K562 (cell line): ENCODE measurements at regions not wholly inside any gene's neighbourhood (a gene's known extent, or its start where the extent isn't known, plus 50 kb on each side); places are given as distances from the start of the nearest gene placed in this dataset.

ENCODE experiments used
- ATAC-seq: fragments of 200-7000 bp; cut with Tn5 transposase; 3 replicates; pipeline ENCODE4 v1.9.1; 2020; ENCODE audit warnings: moderate library complexity
- BruUV-seq: library from RNA; stranded (reverse); fragments of 400-500 nt; replicated peaks from 2 replicates; lab custom pipeline; 2021; lab: Mats Ljungman, UMichigan
- CTCF ChIA-PET: fragments of 300-600 bp; formaldehyde crosslinking; extraction: SDS; loops from one replicate; lab custom pipeline; 2021; ENCODE audit warnings: low intra/inter-chr PET ratio; lab: Yijun Ruan, JAX
- POLR2A ChIA-PET: fragments of 300-600, 350-650 bp; sonication (Branson Sonifier 250); formaldehyde crosslinking; extraction: SDS; loops from one replicate; lab custom pipeline; 2021; ENCODE audit warnings: antibody characterized with exemption, inconsistent platforms; lab: Yijun Ruan, JAX
- DNase-seq, 4 experiments: peaks; one replicate each; pipeline versions ENCODE4 v3.0.0 to v3.0.0-alpha.2; 2011 to 2018; ENCODE audit warnings: low spot score in 3 of 4, mixed read lengths in 3 of 4; ENCODE audit errors: extremely low read depth in 1 of 4
- FAIRE-seq: peaks from 2 replicates; lab custom pipeline; 2011; peaks lifted over from hg19 to GRCh38; lab: Jason Lieb, UNC
- H2AFZ ChIP-seq: 2 replicates; pipeline ENCODE4 v1.6.0; 2011; ENCODE audit warnings: low read depth, low read length, control low read depth, inconsistent platforms
- H3K27ac ChIP-seq: fragments of 200-600 bp; 3 replicates; pipeline ENCODE4 v1.8.0; 2011; ENCODE audit warnings: low read depth, mild to moderate bottlenecking, control low read depth, inconsistent platforms, low read length, moderate library complexity, mixed read lengths; ENCODE audit errors: extremely low read depth
- H3K27me3 ChIP-seq, 2 experiments: fragments of 300-600 bp in 1 of 2; 2 replicates in 1 of 2; 3 replicates in 1 of 2; pipeline versions ENCODE4 v1.6.0 to v1.8.0; 2011; ENCODE audit warnings: inconsistent platforms in 2 of 2, low read length in 2 of 2, mild to moderate bottlenecking in 1 of 2, mixed read lengths in 1 of 2, moderate library complexity in 1 of 2; ENCODE audit not compliant: control insufficient read depth in 2 of 2, insufficient read depth in 2 of 2
- H3K36me3 ChIP-seq: fragments of 300-600 bp; 3 replicates; pipeline ENCODE4 v1.8.0; 2011; ENCODE audit warnings: mild to moderate bottlenecking, low read length, inconsistent platforms; ENCODE audit not compliant: control insufficient read depth, insufficient read depth
- H3K4me1 ChIP-seq, 2 experiments: fragments of 200-600 bp in 1 of 2; replicated peaks in 1 of 2; 2 replicates in 1 of 2; 3 replicates in 1 of 2; pipeline versions ENCODE4 v1.5.1 to v1.8.0; 2011; ENCODE audit warnings: inconsistent platforms in 2 of 2, low read length in 2 of 2, mild to moderate bottlenecking in 1 of 2, mixed read lengths in 1 of 2, moderate library complexity in 1 of 2; ENCODE audit not compliant: control insufficient read depth in 2 of 2, insufficient read depth in 2 of 2
- H3K4me2 ChIP-seq: 2 replicates; pipeline ENCODE4 v1.6.1; 2011; ENCODE audit warnings: low read length, control low read depth, inconsistent platforms, mixed read lengths; ENCODE audit not compliant: insufficient read depth
- H3K4me3 ChIP-seq: fragments of 200-600 bp; sonication (generic), shearing (Covaris generic); 2 replicates; pipeline ENCODE4 v1.5.1; 2016; ENCODE audit warnings: control low read depth, inconsistent platforms
- H3K79me2 ChIP-seq: fragments of 200-600 bp; 3 replicates; pipeline ENCODE4 v1.8.0; 2011; ENCODE audit warnings: low read length, inconsistent platforms; ENCODE audit not compliant: control insufficient read depth, insufficient read depth
- H3K9ac ChIP-seq, 2 experiments: 2 replicates each; pipeline versions ENCODE4 v1.6.0 to v1.6.1; 2011; ENCODE audit warnings: low read depth in 2 of 2, low read length in 2 of 2, control low read depth in 1 of 2, inconsistent platforms in 1 of 2, mild to moderate bottlenecking in 1 of 2, mixed read lengths in 1 of 2; ENCODE audit not compliant: insufficient read depth in 1 of 2
- H3K9me1 ChIP-seq: one replicate; pipeline ENCODE4 v1.6.0; 2011; ENCODE audit warnings: inconsistent platforms, mild to moderate bottlenecking, low read length, moderate library complexity; ENCODE audit not compliant: control insufficient read depth, insufficient read depth
- H3K9me3 ChIP-seq: replicated peaks from 2 replicates; pipeline ENCODE4 v1.5.1; 2011; ENCODE audit warnings: low read depth, low read length, inconsistent platforms; ENCODE audit not compliant: control insufficient read depth, insufficient read depth
- H4K20me1 ChIP-seq: replicated peaks from 2 replicates; pipeline ENCODE4 v1.6.1; 2011; ENCODE audit warnings: low read length, inconsistent platforms, mixed read lengths; ENCODE audit not compliant: control insufficient read depth, insufficient read depth
- CBX3 ChIP-seq, 2 experiments: IDR thresholded peaks; 1 replicate in 1 of 2; 2 replicates in 1 of 2; pipeline ENCODE4 v1.6.1; 2012; ENCODE audit warnings: inconsistent platforms in 2 of 2, low read length in 2 of 2, borderline replicate concordance in 1 of 2, control low read depth in 1 of 2
- CREB3L1 ChIP-seq: fragments of 450-650 bp; IDR thresholded peaks from 2 replicates; pipeline ENCODE4 v1.6.1; 2014; ENCODE audit warnings: low read depth, mild to moderate bottlenecking, moderate library complexity, borderline replicate concordance
- DNMT1 ChIP-seq: fragments of 450-650 bp; IDR thresholded peaks from 2 replicates; pipeline ENCODE4 v1.6.1; 2016; ENCODE audit warnings: antibody characterized with exemption, mild to moderate bottlenecking
- ELF2 ChIP-seq: fragments of 250-450 bp; sonication (Bioruptor Pico); IDR thresholded peaks from 2 replicates; pipeline ENCODE4 v1.5.0; 2021; ENCODE audit warnings: mild to moderate bottlenecking
- GTF2E2 ChIP-seq: fragments of 200-800 bp; sonication (Bioruptor generic); IDR thresholded peaks from 2 replicates; pipeline ENCODE4 v1.6.1; 2016; ENCODE audit warnings: missing genetic modification characterization, missing compliant biosample characterization
- MYNN ChIP-seq, 2 experiments: sonication (generic); formaldehyde crosslinking in 1 of 2; IDR thresholded peaks; 2 replicates each; pipeline versions ENCODE4 v1.5.0 to v1.6.1; 2016 to 2020; ENCODE audit warnings: antibody characterized with exemption in 1 of 2, missing genetic modification reagents in 1 of 2
- NKRF ChIP-seq: fragments of 450-650 bp; IDR thresholded peaks from 2 replicates; pipeline ENCODE4 v1.6.1; 2016; ENCODE audit warnings: borderline replicate concordance
- PHB ChIP-seq: fragments of 250-450 bp; sonication (Bioruptor Pico); IDR thresholded peaks from 2 replicates; pipeline ENCODE4 v1.5.0; 2021
- TEAD1 ChIP-seq, 2 experiments: fragments of 450-650 bp in 1 of 2; sonication (generic) in 1 of 2; formaldehyde crosslinking; IDR thresholded peaks; 2 replicates each; pipeline versions ENCODE4 v1.4.0 to v1.8.0; 2020 to 2022; ENCODE audit warnings: mild to moderate bottlenecking in 2 of 2, missing genetic modification reagents in 1 of 2
- ZNF174 ChIP-seq: fragments of 250-450 bp; sonication (Bioruptor Pico); IDR thresholded peaks from 2 replicates; pipeline ENCODE4 v1.4.0; 2020; ENCODE audit warnings: mild to moderate bottlenecking
- ZSCAN32 ChIP-seq: fragments of 450-650 bp; formaldehyde crosslinking; IDR thresholded peaks from 2 replicates; pipeline ENCODE4 v1.4.0; 2020; ENCODE audit warnings: mild to moderate bottlenecking, moderate library complexity
- WGBS: fragments of 100-300 bp; shearing (Covaris generic); methylation state at CpG from one replicate; pipeline ENCODE4 v1.1.6; 2016; ENCODE audit warnings: low coverage, mixed read lengths; ENCODE audit not compliant: insufficient coverage; ENCODE audit errors: missing lambda C conversion rate; 5-methylcytosine and 5-hydroxymethylcytosine counted together
- in situ Hi-C: fragments of 300-500 bp; cut with MboI; formaldehyde crosslinking; loops from 4 replicates; pipeline ENCODE4 v1.15.0; 2018; ENCODE audit warnings: inconsistent platforms, mixed read lengths
- intact Hi-C: fragments of 100-400 bp; cut with micrococcal nuclease; formaldehyde crosslinking; loops from 2 replicates; pipeline ENCODE4 v1.14.2; 2022

- Histone ChIP-seq H3K79me2 (no peaks in the 10 kb centered on the region), H3K36me3 (no peaks in the 10 kb centered on the region), H3K9ac (no peak overlapping the region), H3K9me1 (no peaks in the 10 kb centered on the region), H3K4me1 (peaks cover 0 to 3% of the 10 kb centered on the region in 2 experiments; a peak in 1 of 5 replicates), H3K27me3 (peaks cover 2 to 3% of the 10 kb centered on the region in 2 experiments; a peak in 1 of 5 replicates), H3K27ac (no peak overlapping the region), H2AFZ (no peak overlapping the region), H3K4me3 (no peak overlapping the region), H4K20me1 (no peaks in the 10 kb centered on the region), H3K4me2 (no peak overlapping the region), H3K9me3 (no peaks in the 10 kb centered on the region)
- BruUV-seq, result no TSS peak
- TF ChIP-seq TEAD1 (CRISPR knock-in tag; IDR thresholded peaks at IDR 0.05) (no peak), DNMT1 (no peak), ZNF174 (no peak)
- no peak for FAIRE-seq
- in situ Hi-C loops, result no loop called here
- ChIA-PET CTCF (no interaction called here), POLR2A (interaction anchor here (0.8 kb wide), 1 partner anchor 9 kb away, joined by 4 read pairs; no protein-coding TSS in a partner anchor)
- DNase-seq, result no peak
- 0% methylated on average over 3 of the region's 3 CpGs for WGBS
- ATAC-seq, result no peak
- intact Hi-C loops, result no loop called here
Measured at GRCh38 chr2:88855620-88856408, 164.3 kb downstream of the RPIA start.

- ATAC-seq (no peak), FAIRE-seq (no peak), DNase-seq (no peak)
- Histone ChIP-seq H3K27me3 (peaks cover 3 to 4% of the 10 kb centered on the region in 2 experiments; a peak in 1 of 5 replicates), H3K9ac (no peak overlapping the region), H3K27ac (no peak overlapping the region), H3K9me1 (no peaks in the 10 kb centered on the region), H3K36me3 (no peaks in the 10 kb centered on the region), H3K4me3 (no peak overlapping the region), H2AFZ (no peak overlapping the region), H4K20me1 (no peaks in the 10 kb centered on the region), H3K79me2 (no peaks in the 10 kb centered on the region), H3K4me1 (peaks cover 0 to 3% of the 10 kb centered on the region in 2 experiments; a peak in 1 of 5 replicates), H3K4me2 (no peak overlapping the region), H3K9me3 (no peaks in the 10 kb centered on the region)
- in situ Hi-C loops (no loop called here), intact Hi-C loops (no loop called here)
- ChIA-PET CTCF (no interaction called here), POLR2A (no interaction called here)
- 0% methylated on average over 3 of the region's 3 CpGs for WGBS
- no TSS peak for BruUV-seq
- no peak for TF ChIP-seq CBX3 (IDR thresholded peaks at IDR 0.05; ENCODE audit: borderline replicate concordance in 1 of 2, low read length in 2 of 2)
- no peak for TF ChIP-seq NKRF
- TF ChIP-seq GTF2E2 (tag), result no peak
- no peak for TF ChIP-seq CREB3L1
- TF ChIP-seq ZSCAN32 (CRISPR knock-in tag), result no peak
- TF ChIP-seq PHB, result no peak
- TF ChIP-seq ELF2 (CRISPR knock-in tag), result no peak
- no peak for TF ChIP-seq MYNN (IDR thresholded peaks at IDR 0.05)
- no peak for TF ChIP-seq MYNN (CRISPR knock-in tag; IDR thresholded peaks at IDR 0.05)
Measured at GRCh38 chr2:88856409-88857135, 165.1 kb downstream of the RPIA start.
